ENCODE measurements at regions not wholly inside any gene's neighbourhood (a gene's known extent, or its start where the extent isn't known, plus 50 kb on each side); places are given as distances from the start of the nearest gene placed in this dataset.
"Not testable (repeated sequence)": the region's sequence is repeated elsewhere in the genome, so short reads cannot be mapped to it uniquely, and the experiment has no call there.

DNA sequence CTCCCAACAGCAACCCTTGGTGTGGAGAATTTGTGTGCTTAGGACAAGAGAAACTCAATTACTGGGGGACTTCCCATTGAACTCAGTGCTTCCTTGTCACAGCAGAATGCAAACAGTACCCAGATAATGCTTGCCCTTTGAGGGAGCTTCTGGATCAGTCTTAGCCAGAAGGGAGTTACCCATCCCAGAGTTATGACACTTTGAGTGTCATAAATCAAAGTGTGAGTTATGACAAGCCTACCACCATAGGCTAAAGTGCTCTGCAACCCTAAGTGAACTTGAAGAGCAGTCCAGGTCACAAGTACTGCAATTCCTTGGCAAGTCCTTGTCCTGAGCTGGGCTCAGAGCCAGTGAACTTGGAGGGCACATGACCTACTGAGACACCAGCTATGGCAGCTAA is 1513.9 kb upstream of the PCDH10 start:
- DNase-seq, result peak; percentile 19
- Histone ChIP-seq H3K27ac (no peak overlapping the region), H3K36me3 (ENCODE audit: low read depth, missing control alignments) (no peaks in the 10 kb centered on the region), H3K27me3 (no peaks in the 10 kb centered on the region), H3K4me1 (no peaks in the 10 kb centered on the region), H3K4me3 (no peak overlapping the region), H3K9me3 (no peaks in the 10 kb centered on the region)
- no peak for TF ChIP-seq POLR2A (IDR thresholded peaks at IDR 0.05)
- TF ChIP-seq, protein P1, sequence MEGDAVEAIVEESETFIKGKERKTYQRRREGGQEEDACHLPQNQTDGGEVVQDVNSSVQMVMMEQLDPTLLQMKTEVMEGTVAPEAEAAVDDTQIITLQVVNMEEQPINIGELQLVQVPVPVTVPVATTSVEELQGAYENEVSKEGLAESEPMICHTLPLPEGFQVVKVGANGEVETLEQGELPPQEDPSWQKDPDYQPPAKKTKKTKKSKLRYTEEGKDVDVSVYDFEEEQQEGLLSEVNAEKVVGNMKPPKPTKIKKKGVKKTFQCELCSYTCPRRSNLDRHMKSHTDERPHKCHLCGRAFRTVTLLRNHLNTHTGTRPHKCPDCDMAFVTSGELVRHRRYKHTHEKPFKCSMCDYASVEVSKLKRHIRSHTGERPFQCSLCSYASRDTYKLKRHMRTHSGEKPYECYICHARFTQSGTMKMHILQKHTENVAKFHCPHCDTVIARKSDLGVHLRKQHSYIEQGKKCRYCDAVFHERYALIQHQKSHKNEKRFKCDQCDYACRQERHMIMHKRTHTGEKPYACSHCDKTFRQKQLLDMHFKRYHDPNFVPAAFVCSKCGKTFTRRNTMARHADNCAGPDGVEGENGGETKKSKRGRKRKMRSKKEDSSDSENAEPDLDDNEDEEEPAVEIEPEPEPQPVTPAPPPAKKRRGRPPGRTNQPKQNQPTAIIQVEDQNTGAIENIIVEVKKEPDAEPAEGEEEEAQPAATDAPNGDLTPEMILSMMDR (IDR thresholded peaks at IDR 0.05), result no peak
- intact Hi-C loops (cut with DNase I; ENCODE audit: low total_unique reads), result no loop called here

DNA sequence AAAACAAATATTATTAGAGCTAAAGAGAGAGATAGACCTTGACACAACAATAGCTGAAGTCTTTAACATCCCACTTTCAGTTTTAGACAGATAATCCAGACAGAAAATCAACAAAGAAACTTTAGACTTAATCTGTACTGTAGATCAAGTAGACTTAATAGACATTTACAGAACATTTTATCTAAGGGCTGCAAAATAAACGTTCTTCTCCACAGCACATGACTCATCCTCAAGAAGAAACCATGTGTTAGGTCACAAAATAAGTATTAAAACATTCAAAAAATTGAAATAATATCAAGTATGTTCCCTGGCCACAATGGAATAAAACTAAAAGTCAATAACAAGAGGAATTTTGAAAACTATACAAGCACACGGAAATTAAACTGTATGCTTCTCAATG is 1510.3 kb upstream of the PCDH10 start:
- H3K9me3 ChIP-seq, result no peaks in the 10 kb centered on the region
- intact Hi-C loops (cut with DNase I; ENCODE audit: low total_unique reads), result no loop called here
- WGBS, 2 donors, result 78 to 84% methylated on average over 2 of the region's 2 CpGs
- H3K4me1 ChIP-seq, result no peaks in the 10 kb centered on the region
- H3K4me3 ChIP-seq, result no peak overlapping the region
- H3K27me3 ChIP-seq, result no peaks in the 10 kb centered on the region
- no peak for DNase-seq
- TF ChIP-seq, protein P1 (IDR thresholded peaks at IDR 0.05), result no peak
- TF ChIP-seq POLR2A (IDR thresholded peaks at IDR 0.05), result no peak
- no peaks in the 10 kb centered on the region for H3K36me3 ChIP-seq (ENCODE audit: low read depth, missing control alignments)
- no peak overlapping the region for H3K27ac ChIP-seq

DNA sequence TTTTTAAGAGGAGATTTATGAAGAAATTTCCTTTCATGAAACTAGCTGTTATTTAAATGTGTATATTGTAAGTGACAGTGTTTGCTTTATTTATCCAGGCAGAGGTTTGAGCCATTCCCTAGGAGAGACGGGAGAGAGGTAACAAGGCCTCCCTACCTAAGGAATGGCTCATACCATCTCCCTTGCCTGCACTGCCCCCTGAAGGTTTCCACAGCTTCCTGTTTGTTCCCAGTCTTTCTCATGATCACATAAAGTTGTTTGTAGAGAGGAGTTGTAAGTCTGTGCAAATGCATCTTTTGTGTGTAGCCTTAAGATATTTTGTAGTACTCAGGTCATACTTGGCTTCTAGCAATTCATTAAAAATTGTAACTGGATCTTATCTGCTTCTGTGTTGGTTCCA is 1504.5 kb upstream of the PCDH10 start:
- Histone ChIP-seq H3K36me3 (ENCODE audit: low read depth, missing control alignments) (no peaks in the 10 kb centered on the region), H3K4me1 (no peaks in the 10 kb centered on the region), H3K27ac (no peak overlapping the region), H3K4me3 (no peak overlapping the region), H3K9me3 (no peaks in the 10 kb centered on the region), H3K27me3 (no peaks in the 10 kb centered on the region)
- 33 to 42% methylated on average over 1 of the region's 1 CpG for WGBS, 2 donors
- DNase-seq, result peak; percentile 18
- TF ChIP-seq, protein P1 (IDR thresholded peaks at IDR 0.05), result peak in 1 of 3 experiments; percentile 20
- no peak for TF ChIP-seq POLR2A (IDR thresholded peaks at IDR 0.05)
- intact Hi-C loops (cut with DNase I; ENCODE audit: low total_unique reads), result no loop called here

DNA sequence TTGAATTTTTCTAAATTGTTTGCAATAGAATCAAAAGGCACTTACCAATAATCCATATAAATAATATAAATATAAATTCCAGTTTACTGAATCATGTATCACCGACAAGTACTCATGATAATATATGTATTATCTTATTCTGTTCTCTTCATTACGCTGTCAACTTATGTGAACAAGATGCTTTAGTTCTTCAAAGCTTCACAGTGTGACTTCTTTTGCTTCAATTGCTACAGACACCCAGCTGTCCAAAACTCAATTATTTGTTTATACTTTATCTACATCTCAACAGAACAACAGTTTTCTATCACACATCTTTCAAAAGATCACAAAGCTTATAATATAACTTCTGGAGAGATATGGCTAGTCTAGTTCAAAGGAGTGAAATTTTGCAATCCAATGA is 1499.9 kb upstream of the PCDH10 start:
- no peak for DNase-seq
- Histone ChIP-seq H3K27me3 (no peaks in the 10 kb centered on the region), H3K4me3 (no peak overlapping the region), H3K9me3 (no peaks in the 10 kb centered on the region), H3K36me3 (ENCODE audit: low read depth, missing control alignments) (no peaks in the 10 kb centered on the region), H3K27ac (no peak overlapping the region), H3K4me1 (no peaks in the 10 kb centered on the region)
- intact Hi-C loops (cut with DNase I; ENCODE audit: low total_unique reads), result no loop called here
- TF ChIP-seq POLR2A (IDR thresholded peaks at IDR 0.05), result no peak
- TF ChIP-seq, protein P1 (IDR thresholded peaks at IDR 0.05), result no peak
- WGBS, 2 donors, result 94 to 95% methylated on average over 2 of the region's 2 CpGs

DNA sequence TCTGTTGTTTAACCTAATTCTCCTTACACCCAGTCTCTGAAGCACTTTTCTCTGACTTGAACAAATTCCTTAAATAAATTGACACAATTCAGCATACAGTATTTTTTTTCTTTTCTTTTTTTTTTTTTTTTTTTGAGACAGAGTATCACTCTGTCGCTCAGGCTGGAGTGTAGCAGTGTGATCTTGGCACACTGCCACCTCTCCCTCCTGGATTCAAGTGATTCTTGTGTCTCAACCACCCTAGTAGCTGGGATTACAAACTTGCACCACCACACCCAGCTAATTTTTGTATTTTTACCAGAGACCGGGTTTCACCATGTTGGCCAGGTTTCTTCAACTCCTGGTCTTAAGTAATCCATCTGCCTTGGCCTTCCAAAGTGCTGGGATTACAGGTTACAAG is 1498.1 kb upstream of the PCDH10 start:
- H3K9me3 ChIP-seq, result no peaks in the 10 kb centered on the region
- H3K36me3 ChIP-seq (ENCODE audit: low read depth, missing control alignments), result no peaks in the 10 kb centered on the region
- DNase-seq, result peak; percentile 51
- H3K4me1 ChIP-seq, result no peaks in the 10 kb centered on the region
- no peaks in the 10 kb centered on the region for H3K27me3 ChIP-seq
- intact Hi-C loops (cut with DNase I; ENCODE audit: low total_unique reads), result no loop called here
- TF ChIP-seq, protein P1 (IDR thresholded peaks at IDR 0.05), result no peak
- no peak for TF ChIP-seq POLR2A (IDR thresholded peaks at IDR 0.05)
- no peak overlapping the region for H3K4me3 ChIP-seq
- WGBS, 2 donors, result 71 to 72% methylated on average over 2 of the region's 2 CpGs
- H3K27ac ChIP-seq, result no peak overlapping the region

DNA sequence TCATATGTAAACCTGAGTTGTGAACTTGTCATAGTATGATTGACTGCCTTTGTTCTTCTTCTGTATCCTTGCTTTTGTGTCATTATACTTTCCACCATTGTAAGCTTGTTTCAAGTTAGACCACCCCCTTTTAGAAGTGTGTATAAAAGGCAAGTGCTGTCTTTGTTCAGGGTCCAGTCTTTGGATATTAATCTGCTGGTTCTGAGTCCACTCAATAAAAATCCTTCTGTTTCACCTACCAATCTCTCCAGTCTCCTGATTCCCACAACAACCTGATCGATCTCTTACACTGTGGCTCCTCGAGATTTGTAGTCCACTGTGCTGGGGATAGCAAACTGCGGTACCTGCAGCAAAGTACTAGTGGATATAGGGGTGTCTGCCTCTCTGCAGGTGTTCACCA is 1465.8 kb upstream of the PCDH10 start:
- H3K36me3 ChIP-seq (ENCODE audit: low read depth, missing control alignments); intact Hi-C loops (cut with DNase I; ENCODE audit: low total_unique reads); H3K27me3 ChIP-seq; H3K4me1 ChIP-seq; DNase-seq; H3K4me3 ChIP-seq; H3K9me3 ChIP-seq; H3K27ac ChIP-seq: not testable (repeated sequence)
- WGBS, 2 donors, result 83 to 85% methylated on average over 3 of the region's 3 CpGs

All from testis (tissue), 2 donors.